ENCODE measurements at regions not wholly inside any gene's neighbourhood (a gene's known extent, or its start where the extent isn't known, plus 50 kb on each side); places are given as distances from the start of the nearest gene placed in this dataset.
"Not testable (repeated sequence)": the region's sequence is repeated elsewhere in the genome, so short reads cannot be mapped to it uniquely, and the experiment has no call there.

- intact Hi-C loops (cut with micrococcal nuclease) = no loop called here
- ATAC-seq (no peak), DNase-seq (no peak)
- Mint-ChIP-seq H3K4me3 (no peak overlapping the region), H3K9me3 (peaks cover 0 to 2% of the 10 kb centered on the region in 2 donors), H3K27ac (no peak overlapping the region), H3K36me3 (no peaks in the 10 kb centered on the region), H3K4me1 (no peaks in the 10 kb centered on the region), H3K27me3 (ENCODE audit: low read depth in 2 of 2) (no peaks in the 10 kb centered on the region)
- H3K36me3 ChIP-seq (ENCODE audit: control insufficient read depth, insufficient read depth, low read length) = no peaks in the 10 kb centered on the region
- H3K9me3 ChIP-seq (ENCODE audit: control insufficient read depth, insufficient read depth, low read length) = no peaks in the 10 kb centered on the region
- TF ChIP-seq CTCF (IDR thresholded peaks at IDR 0.05) = no peak
- H3K4me3 ChIP-seq (ENCODE audit: low read length) = no peak overlapping the region
- H3K4me1 ChIP-seq (ENCODE audit: control insufficient read depth, insufficient read depth, low read length) = no peaks in the 10 kb centered on the region
- no peaks in the 10 kb centered on the region for H3K27me3 ChIP-seq (ENCODE audit: control insufficient read depth, insufficient read depth, low read length)
- WGBS (ENCODE audit: insufficient coverage) = 45% methylated on average over 2 of the region's 5 CpGs
- no peak overlapping the region for H3K27ac ChIP-seq (ENCODE audit: low read length)
These were observed 582.5 kb downstream of the TSN start for GRCh38 chr2:122338000-122338399.

DNA sequence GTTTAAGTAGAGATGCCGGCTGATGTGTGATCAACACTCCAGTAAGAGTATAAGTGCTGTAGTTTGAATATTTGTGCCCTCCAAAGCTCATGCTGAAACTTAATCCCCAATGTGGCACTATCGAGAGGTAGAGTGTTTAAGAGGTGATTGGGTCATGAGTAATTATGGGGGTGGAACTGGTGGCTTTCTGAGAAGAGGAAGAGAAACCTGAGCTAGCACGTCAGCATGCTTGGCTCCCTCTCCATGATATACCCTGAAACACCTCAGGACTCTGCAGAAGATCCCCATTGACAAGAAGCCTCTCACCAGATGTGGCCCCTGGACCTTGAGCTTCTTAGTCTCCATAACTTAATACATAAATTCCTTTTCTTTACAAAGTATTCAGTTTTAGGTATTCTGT is 584.8 kb downstream of the TSN start:
- H3K36me3 Mint-ChIP-seq = no peaks in the 10 kb centered on the region
- Histone ChIP-seq H3K4me3 (ENCODE audit: low read length) (no peak overlapping the region), H3K9me3 (ENCODE audit: control insufficient read depth, insufficient read depth, low read length) (no peaks in the 10 kb centered on the region), H3K27ac (ENCODE audit: low read length) (no peak overlapping the region), H3K36me3 (ENCODE audit: control insufficient read depth, insufficient read depth, low read length) (no peaks in the 10 kb centered on the region), H3K27me3 (ENCODE audit: control insufficient read depth, insufficient read depth, low read length) (no peaks in the 10 kb centered on the region), H3K4me1 (ENCODE audit: control insufficient read depth, insufficient read depth, low read length) (no peaks in the 10 kb centered on the region)
- intact Hi-C loops (cut with micrococcal nuclease) = no loop called here
- DNase-seq = peak in 1 of 2 donors; percentile 1
- no peak overlapping the region for H3K4me3 Mint-ChIP-seq
- no peaks in the 10 kb centered on the region for H3K27me3 Mint-ChIP-seq (ENCODE audit: low read depth in 2 of 2)
- TF ChIP-seq CTCF (IDR thresholded peaks at IDR 0.05) = no peak
- H3K9me3 Mint-ChIP-seq = peaks cover 2 to 4% of the 10 kb centered on the region in 2 donors
- H3K4me1 Mint-ChIP-seq = no peaks in the 10 kb centered on the region
- ATAC-seq = no peak
- 82% methylated on average over 2 of the region's 3 CpGs for WGBS (ENCODE audit: insufficient coverage)
- H3K27ac Mint-ChIP-seq = no peak overlapping the region

DNA sequence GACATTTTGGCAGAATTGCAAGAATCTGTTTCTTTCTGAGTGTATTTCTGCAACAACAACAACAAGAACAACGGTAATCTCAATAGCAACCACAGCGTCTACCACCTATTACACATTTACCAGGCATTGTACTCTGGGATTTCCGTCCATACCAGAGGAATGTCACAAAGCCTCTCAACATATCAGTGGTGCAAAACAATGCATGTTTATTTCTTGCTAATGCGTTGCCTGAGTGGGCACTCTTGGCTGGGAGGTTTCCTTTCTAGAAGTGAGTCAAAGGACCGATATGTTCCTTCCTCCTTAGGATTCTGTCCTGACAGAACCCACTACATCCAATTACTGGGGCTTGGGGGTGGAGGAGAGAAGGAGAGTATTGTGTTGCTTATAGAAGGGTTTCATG is 585.6 kb downstream of the TSN start:
- 96% methylated on average over 4 of the region's 5 CpGs for WGBS (ENCODE audit: insufficient coverage)
- no peaks in the 10 kb centered on the region for H3K27me3 ChIP-seq (ENCODE audit: control insufficient read depth, insufficient read depth, low read length)
- no peaks in the 10 kb centered on the region for H3K9me3 ChIP-seq (ENCODE audit: control insufficient read depth, insufficient read depth, low read length)
- H3K4me3 ChIP-seq (ENCODE audit: low read length) = no peak overlapping the region
- Mint-ChIP-seq H3K9me3 (peaks cover 6 to 7% of the 10 kb centered on the region in 2 donors), H3K4me1 (no peaks in the 10 kb centered on the region), H3K27ac (no peak overlapping the region), H3K36me3 (no peaks in the 10 kb centered on the region), H3K27me3 (ENCODE audit: low read depth in 2 of 2) (no peaks in the 10 kb centered on the region), H3K4me3 (no peak overlapping the region)
- TF ChIP-seq CTCF (IDR thresholded peaks at IDR 0.05) = no peak
- DNase-seq (no peak), ATAC-seq (no peak)
- no peaks in the 10 kb centered on the region for H3K36me3 ChIP-seq (ENCODE audit: control insufficient read depth, insufficient read depth, low read length)
- H3K4me1 ChIP-seq (ENCODE audit: control insufficient read depth, insufficient read depth, low read length) = no peaks in the 10 kb centered on the region
- intact Hi-C loops (cut with micrococcal nuclease) = no loop called here
- no peak overlapping the region for H3K27ac ChIP-seq (ENCODE audit: low read length)

DNA sequence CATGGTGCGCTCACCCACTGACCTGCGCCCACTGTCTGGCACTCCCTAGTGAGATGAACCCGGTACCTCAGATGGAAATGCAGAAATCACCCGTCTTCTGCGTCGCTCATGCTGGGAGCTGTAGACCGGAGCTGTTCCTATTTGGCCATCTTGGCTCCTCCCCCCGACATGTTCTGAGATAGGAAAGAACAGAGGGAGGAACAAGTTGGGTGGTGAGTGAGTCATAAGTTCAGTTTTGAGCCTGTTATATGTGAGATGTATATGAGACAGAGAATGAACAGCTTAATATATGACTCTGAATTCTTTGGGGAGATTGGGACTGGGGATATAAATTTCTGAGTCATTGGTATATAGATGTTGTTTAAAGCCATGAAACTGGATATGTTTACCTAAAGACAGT is 596.7 kb downstream of the TSN start:
- H3K36me3 ChIP-seq (ENCODE audit: control insufficient read depth, insufficient read depth, low read length); H3K9me3 ChIP-seq (ENCODE audit: control insufficient read depth, insufficient read depth, low read length); DNase-seq; H3K4me3 ChIP-seq (ENCODE audit: low read length); H3K4me3 Mint-ChIP-seq; H3K4me1 ChIP-seq (ENCODE audit: control insufficient read depth, insufficient read depth, low read length); intact Hi-C loops (cut with micrococcal nuclease); H3K36me3 Mint-ChIP-seq; H3K9me3 Mint-ChIP-seq; ATAC-seq; H3K27ac ChIP-seq (ENCODE audit: low read length); H3K27me3 Mint-ChIP-seq (ENCODE audit: low read depth in 2 of 2); H3K4me1 Mint-ChIP-seq; H3K27me3 ChIP-seq (ENCODE audit: control insufficient read depth, insufficient read depth, low read length); H3K27ac Mint-ChIP-seq: not testable (repeated sequence)
- WGBS (ENCODE audit: insufficient coverage) = 69% methylated on average over 8 of the region's 8 CpGs

All from natural killer cell (primary cell).